ENCODE measurements at regions not wholly inside any gene's neighbourhood (a gene's known extent, or its start where the extent isn't known, plus 50 kb on each side); places are given as distances from the start of the nearest gene placed in this dataset.

DNA sequence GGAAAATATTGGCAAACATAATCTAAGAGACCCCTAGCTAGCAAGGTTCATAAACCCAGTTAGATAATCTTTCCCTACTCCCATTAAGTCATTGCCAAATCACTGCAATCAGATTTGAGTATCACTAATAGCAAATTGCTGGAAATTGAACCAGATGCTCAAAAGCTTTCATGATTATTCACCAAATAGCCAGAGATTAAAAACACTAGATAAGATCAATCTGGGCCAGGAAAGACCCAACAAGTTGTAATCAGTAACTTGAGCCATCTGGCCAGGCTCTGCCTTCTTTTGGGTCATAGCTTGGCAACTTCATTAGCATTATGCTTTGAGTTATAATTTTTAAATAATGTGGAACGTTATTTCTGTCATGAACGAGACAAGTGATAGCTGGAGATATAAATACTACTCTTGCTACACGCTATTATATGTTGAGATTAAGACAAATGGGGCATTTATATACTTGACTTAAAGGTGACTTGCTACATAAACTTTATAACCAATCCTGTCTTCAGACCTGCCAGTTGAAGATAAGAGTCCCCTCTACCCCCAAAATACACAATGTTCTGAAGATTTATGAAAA, 196.6 kb upstream of the EDNRA start (continued):
- TF ChIP-seq CEBPG (CRISPR knock-in tag; IDR thresholded peaks at IDR 0.05), result no peak
- no peak for TF ChIP-seq CEBPG (tag; conservative IDR thresholded peaks at IDR 0.05 in 1 of 2, IDR thresholded peaks at IDR 0.05 in 1 of 2)
- no peak for TF ChIP-seq RFX5 (IDR thresholded peaks at IDR 0.05; ENCODE audit: low read depth, low read length)
- no peak for TF ChIP-seq EP400 (IDR thresholded peaks at IDR 0.05)

DNA sequence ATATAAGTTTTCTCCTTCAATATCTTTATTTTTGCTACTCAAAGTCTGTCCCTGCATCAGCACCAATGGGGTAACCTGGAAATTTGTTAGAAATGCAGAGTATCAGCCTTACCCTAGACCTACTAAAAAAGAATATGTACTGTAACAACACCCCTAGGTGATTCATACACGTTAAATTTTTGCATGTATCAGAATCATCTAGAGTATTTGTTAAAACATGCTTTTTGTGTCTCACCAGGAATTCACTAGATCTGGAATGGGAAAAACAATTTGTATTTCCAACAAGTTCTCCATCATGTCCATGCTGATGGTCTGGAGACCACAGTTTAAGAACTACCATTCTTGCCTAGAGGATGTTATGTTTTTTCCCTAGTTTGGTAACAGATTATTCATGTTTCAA, 196.0 kb upstream of the EDNRA start:
- DNase-seq (ENCODE audit: extremely low read depth in 1 of 4, low spot score in 3 of 4), result no peak
- Histone ChIP-seq H3K27ac (ENCODE audit: extremely low read depth, low read depth, low read length) (no peak overlapping the region), H3K9me1 (ENCODE audit: control insufficient read depth, insufficient read depth, low read length) (no peaks in the 10 kb centered on the region), H3K4me2 (ENCODE audit: insufficient read depth, low read length) (no peak overlapping the region), H3K4me3 (no peak overlapping the region), H3K36me3 (ENCODE audit: control insufficient read depth, insufficient read depth, low read length) (no peaks in the 10 kb centered on the region), H3K4me1 (replicated peaks in 1 of 2; ENCODE audit: control insufficient read depth in 2 of 2, insufficient read depth in 2 of 2, low read length in 2 of 2) (no peaks in the 10 kb centered on the region), H4K20me1 (replicated peaks; ENCODE audit: control insufficient read depth, insufficient read depth, low read length) (no peaks in the 10 kb centered on the region), H2AFZ (ENCODE audit: low read depth, low read length) (no peak overlapping the region), H3K9ac (ENCODE audit: insufficient read depth in 1 of 2, low read depth in 2 of 2, low read length in 2 of 2) (no peak overlapping the region), H3K9me3 (replicated peaks; ENCODE audit: control insufficient read depth, insufficient read depth, low read depth, low read length) (no peaks in the 10 kb centered on the region), H3K79me2 (ENCODE audit: control insufficient read depth, insufficient read depth, low read length) (no peaks in the 10 kb centered on the region), H3K27me3 (ENCODE audit: control insufficient read depth in 2 of 2, insufficient read depth in 2 of 2, low read length in 2 of 2) (no peaks in the 10 kb centered on the region)
- ChIA-PET POLR2A (no interaction called here), CTCF (ENCODE audit: low intra/inter-chr PET ratio) (no interaction called here)
- no peak for ATAC-seq
- no peak for TF ChIP-seq MYC (IDR thresholded peaks at IDR 0.05; ENCODE audit: low read depth, low read length)
- no peak for TF ChIP-seq MYC (CRISPR knock-in tag; IDR thresholded peaks at IDR 0.05; ENCODE audit: borderline replicate concordance, low read depth)
- no peak for TF ChIP-seq CBX8 (IDR thresholded peaks at IDR 0.05; ENCODE audit: borderline replicate concordance, extremely low read depth, low read depth, low read length, poor library complexity, severe bottlenecking)
- no peak for TF ChIP-seq ZNF79 (CRISPR knock-in tag; IDR thresholded peaks at IDR 0.05; ENCODE audit: low read depth)
- TF ChIP-seq ELF1 (tag; IDR thresholded peaks at IDR 0.05), result no peak
- TF ChIP-seq, protein P1, sequence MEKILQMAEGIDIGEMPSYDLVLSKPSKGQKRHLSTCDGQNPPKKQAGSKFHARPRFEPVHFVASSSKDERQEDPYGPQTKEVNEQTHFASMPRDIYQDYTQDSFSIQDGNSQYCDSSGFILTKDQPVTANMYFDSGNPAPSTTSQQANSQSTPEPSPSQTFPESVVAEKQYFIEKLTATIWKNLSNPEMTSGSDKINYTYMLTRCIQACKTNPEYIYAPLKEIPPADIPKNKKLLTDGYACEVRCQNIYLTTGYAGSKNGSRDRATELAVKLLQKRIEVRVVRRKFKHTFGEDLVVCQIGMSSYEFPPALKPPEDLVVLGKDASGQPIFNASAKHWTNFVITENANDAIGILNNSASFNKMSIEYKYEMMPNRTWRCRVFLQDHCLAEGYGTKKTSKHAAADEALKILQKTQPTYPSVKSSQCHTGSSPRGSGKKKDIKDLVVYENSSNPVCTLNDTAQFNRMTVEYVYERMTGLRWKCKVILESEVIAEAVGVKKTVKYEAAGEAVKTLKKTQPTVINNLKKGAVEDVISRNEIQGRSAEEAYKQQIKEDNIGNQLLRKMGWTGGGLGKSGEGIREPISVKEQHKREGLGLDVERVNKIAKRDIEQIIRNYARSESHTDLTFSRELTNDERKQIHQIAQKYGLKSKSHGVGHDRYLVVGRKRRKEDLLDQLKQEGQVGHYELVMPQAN (IDR thresholded peaks at IDR 0.05; ENCODE audit: borderline replicate concordance), result no peak
- no peak for FAIRE-seq
- in situ Hi-C loops (cut with MboI) (no loop called here), intact Hi-C loops (cut with micrococcal nuclease) (no loop called here)
- WGBS (ENCODE audit: insufficient coverage, low coverage, missing lambda C conversion rate), result 0% methylated on average over 1 of the region's 1 CpG
- no TSS peak for BruUV-seq (replicated peaks)
